WTC11 (cell line): ENCODE measurements at regions not wholly inside any gene's neighbourhood (a gene's known extent, or its start where the extent isn't known, plus 50 kb on each side); places are given as distances from the start of the nearest gene placed in this dataset.

ENCODE experiments used
- ATAC-seq: fragments of 200-7000 bp; cut with Tn5 transposase; 2 replicates; pipeline ENCODE4 v1.10.0; 2021; ENCODE audit warnings: mild to moderate bottlenecking, moderate library complexity
- CTCF ChIA-PET: fragments of 300-600 bp; sonication (Branson Sonifier 250); formaldehyde crosslinking; loops from one replicate; lab custom pipeline; 2021; ENCODE audit warnings: antibody characterized with exemption; lab: Charles Lee
- POLR2A ChIA-PET: fragments of 350-600 bp; sonication (Branson Sonifier 250); formaldehyde crosslinking; loops from one replicate; lab custom pipeline; 2021; ENCODE audit warnings: antibody characterized with exemption; lab: Charles Lee
- DNase-seq: peaks from one replicate; pipeline ENCODE4 v3.0.0; 2021; ENCODE audit warnings: low spot score
- H3K27ac Mint-ChIP-seq: 2 replicates; pipeline ENCODE4 v1.8.0; 2021; ENCODE audit warnings: mixed read lengths
- H3K27me3 Mint-ChIP-seq: 2 replicates; pipeline ENCODE4 v1.8.0; 2021; ENCODE audit warnings: low read depth, mild to moderate bottlenecking, moderate library complexity, mixed read lengths
- H3K36me3 Mint-ChIP-seq: 2 replicates; pipeline ENCODE4 v1.8.0; 2021; ENCODE audit warnings: mixed read lengths
- H3K4me1 Mint-ChIP-seq: 2 replicates; pipeline ENCODE4 v1.8.0; 2022; ENCODE audit warnings: mixed read lengths
- H3K4me3 Mint-ChIP-seq: 2 replicates; pipeline ENCODE4 v1.8.0; 2021; ENCODE audit warnings: mild to moderate bottlenecking, moderate library complexity, mixed read lengths
- H3K9me3 Mint-ChIP-seq: 2 replicates; pipeline ENCODE4 v1.8.0; 2021; ENCODE audit warnings: mixed read lengths
- AFF4 ChIP-seq: sonication (generic); formaldehyde crosslinking; IDR thresholded peaks from 2 replicates; pipeline ENCODE4 v1.8.1; 2023; ENCODE audit warnings: mild to moderate bottlenecking, missing genetic modification reagents, borderline replicate concordance
- CBFB ChIP-seq: sonication (generic); formaldehyde crosslinking; IDR thresholded peaks from 2 replicates; pipeline ENCODE4 v1.8.1; 2022; ENCODE audit warnings: mild to moderate bottlenecking, low read depth, missing genetic modification reagents
- CTCF ChIP-seq: fragments of 200-600 bp; IDR thresholded peaks from 2 replicates; pipeline ENCODE4 v1.8.0; 2022; ENCODE audit warnings: antibody characterized with exemption
- E2F5 ChIP-seq: sonication (generic); formaldehyde crosslinking; IDR thresholded peaks from 2 replicates; pipeline ENCODE4 v1.8.1; 2022; ENCODE audit warnings: mild to moderate bottlenecking, moderate library complexity, missing genetic modification reagents
- ERG ChIP-seq: fragments of 250-450 bp; sonication (Bioruptor Pico); IDR thresholded peaks from 2 replicates; pipeline ENCODE4 v1.8.0; 2021; ENCODE audit warnings: mild to moderate bottlenecking
- GABPB1 ChIP-seq: sonication (generic); formaldehyde crosslinking; IDR thresholded peaks from 2 replicates; pipeline ENCODE4 v1.8.1; 2023; ENCODE audit warnings: mild to moderate bottlenecking, missing genetic modification reagents
- GTF2I ChIP-seq: fragments of 250-450 bp; sonication (Bioruptor Pico); conservative IDR thresholded peaks from 2 replicates; pipeline ENCODE4 v1.4.0; 2021; ENCODE audit warnings: mild to moderate bottlenecking
- HMGXB4 ChIP-seq: sonication (generic); formaldehyde crosslinking; IDR thresholded peaks from 2 replicates; pipeline ENCODE4 v1.8.1; 2023; ENCODE audit warnings: mild to moderate bottlenecking, moderate library complexity, missing genetic modification reagents
- IRF1 ChIP-seq: sonication (generic); formaldehyde crosslinking; IDR thresholded peaks from 2 replicates; pipeline ENCODE4 v1.8.0; 2023; ENCODE audit warnings: missing genetic modification reagents
- MLX ChIP-seq: sonication (generic); formaldehyde crosslinking; IDR thresholded peaks from 2 replicates; pipeline ENCODE4 v1.8.1; 2023; ENCODE audit warnings: mild to moderate bottlenecking, missing genetic modification reagents, moderate library complexity
- NFE2L1 ChIP-seq: sonication (generic); formaldehyde crosslinking; IDR thresholded peaks from 2 replicates; pipeline ENCODE4 v1.8.1; 2023; ENCODE audit warnings: missing genetic modification reagents
- NFYB ChIP-seq: sonication (generic); formaldehyde crosslinking; conservative IDR thresholded peaks from 2 replicates; pipeline ENCODE4 v1.8.0; 2022; ENCODE audit warnings: low read depth, missing genetic modification reagents
- NR2C2 ChIP-seq: sonication (generic); formaldehyde crosslinking; IDR thresholded peaks from 2 replicates; pipeline ENCODE4 v1.8.0; 2022; ENCODE audit warnings: mild to moderate bottlenecking, missing genetic modification reagents
- NR3C1 ChIP-seq: sonication (generic); formaldehyde crosslinking; conservative IDR thresholded peaks from 2 replicates; pipeline ENCODE4 v1.8.1; 2023; ENCODE audit warnings: low read depth, mild to moderate bottlenecking, missing genetic modification reagents
- RELA ChIP-seq: sonication (generic); formaldehyde crosslinking; IDR thresholded peaks from 2 replicates; pipeline ENCODE4 v1.8.1; 2022; ENCODE audit warnings: missing genetic modification reagents, mild to moderate bottlenecking, borderline replicate concordance
- ZBTB43 ChIP-seq: sonication (generic); formaldehyde crosslinking; IDR thresholded peaks from 2 replicates; pipeline ENCODE4 v1.8.1; 2023; ENCODE audit warnings: mild to moderate bottlenecking, missing genetic modification reagents
- ZNF416 ChIP-seq: fragments of 250-450 bp; sonication (Bioruptor Pico); IDR thresholded peaks from 2 replicates; pipeline ENCODE4 v1.9.0; 2021; ENCODE audit warnings: mild to moderate bottlenecking, inconsistent platforms
- ZNF512 ChIP-seq: sonication (generic); formaldehyde crosslinking; IDR thresholded peaks from 2 replicates; pipeline ENCODE4 v1.8.1; 2022; ENCODE audit warnings: missing genetic modification reagents, borderline replicate concordance

GRCh38 chr1:224541901-224542630 is 74.1 kb upstream of the CNIH3 start:
- DNase-seq (no peak), ATAC-seq (no peak)
- no peak overlapping the region for H3K27ac Mint-ChIP-seq
- ChIA-PET POLR2A (interaction anchor here (0.7 kb wide), 1 partner anchor 50 kb away, joined by 3 read pairs; no protein-coding TSS in a partner anchor), CTCF (no interaction called here)
- peaks cover 8% of the 10 kb centered on the region for H3K4me1 Mint-ChIP-seq
- peaks cover 6% of the 10 kb centered on the region for H3K36me3 Mint-ChIP-seq
- peaks cover 31% of the 10 kb centered on the region for H3K9me3 Mint-ChIP-seq
- H3K4me3 Mint-ChIP-seq: no peak overlapping the region
- TF ChIP-seq CTCF (no peak), ZNF416 (CRISPR knock-in tag) (no peak), NR2C2 (CRISPR knock-in tag) (no peak), MLX (CRISPR knock-in tag) (no peak), GABPB1 (no peak), ERG (no peak)
- peaks cover 11% of the 10 kb centered on the region for H3K27me3 Mint-ChIP-seq

GRCh38 chr1:224542783-224543440 is 73.2 kb upstream of the CNIH3 start:
- DNase-seq (no peak), ATAC-seq (peak; percentile 22; the same call in 1 of the 2 replicates)
- Mint-ChIP-seq H3K4me3 (no peak overlapping the region), H3K9me3 (peaks cover 25% of the 10 kb centered on the region), H3K27me3 (peaks cover 8% of the 10 kb centered on the region), H3K27ac (no peak overlapping the region), H3K4me1 (peaks cover 8% of the 10 kb centered on the region), H3K36me3 (no peaks in the 10 kb centered on the region)
- ChIA-PET CTCF (interaction anchor here (1.2 kb wide), 1 partner anchor 380 kb away, joined by 4 read pairs; no protein-coding TSS in a partner anchor), POLR2A (no interaction called here)
- TF ChIP-seq E2F5 (CRISPR knock-in tag): no peak
- TF ChIP-seq IRF1: no peak
- no peak for TF ChIP-seq NFYB (CRISPR knock-in tag)
- no peak for TF ChIP-seq CBFB
- TF ChIP-seq HMGXB4 (CRISPR knock-in tag): no peak
- TF ChIP-seq GTF2I: no peak
- TF ChIP-seq NFE2L1 (CRISPR knock-in tag): no peak
- no peak for TF ChIP-seq NR3C1 (CRISPR knock-in tag)
- TF ChIP-seq ZBTB43: no peak
- no peak for TF ChIP-seq ZNF512
- no peak for TF ChIP-seq AFF4
- no peak for TF ChIP-seq RELA (CRISPR knock-in tag)
